BJ (cell line): ENCODE measurements at regions not wholly inside any gene's neighbourhood (a gene's known extent, or its start where the extent isn't known, plus 50 kb on each side); places are given as distances from the start of the nearest gene placed in this dataset.

Source experiments
- CTCF ChIA-PET: fragments of 350-600 bp; formaldehyde crosslinking; extraction: SDS; loops from one replicate; lab custom pipeline; 2021; ENCODE audit warnings: antibody characterized with exemption, inconsistent platforms; lab: Yijun Ruan, JAX
- POLR2A ChIA-PET: fragments of 300-600 bp; sonication (Branson Sonifier 250); formaldehyde crosslinking; extraction: SDS; loops from one replicate; lab custom pipeline; 2021; ENCODE audit warnings: antibody characterized with exemption; lab: Charles Lee
- DNase-seq: peaks from one replicate; pipeline ENCODE4 v3.0.0-alpha.2; 2011; ENCODE audit warnings: low read depth
- H3K27me3 ChIP-seq: 2 replicates; pipeline ENCODE4 v1.6.0; 2011; ENCODE audit warnings: low read length; ENCODE audit not compliant: control insufficient read depth, insufficient read depth
- H3K36me3 ChIP-seq: 2 replicates; pipeline ENCODE4 v1.5.1; 2011; ENCODE audit warnings: low read length; ENCODE audit not compliant: control insufficient read depth, insufficient read depth
- H3K4me3 ChIP-seq: 2 replicates; pipeline ENCODE4 v1.5.1; 2011; ENCODE audit warnings: low read depth, mild to moderate bottlenecking, control low read depth, low read length
- TF ChIP-seq, protein P1 (sequence below): IDR thresholded peaks from 2 replicates; pipeline ENCODE4 v1.5.1; 2011; ENCODE audit warnings: low read depth, mild to moderate bottlenecking, control low read depth, inconsistent platforms, low read length, moderate library complexity; ENCODE audit not compliant: insufficient read depth

DNA sequence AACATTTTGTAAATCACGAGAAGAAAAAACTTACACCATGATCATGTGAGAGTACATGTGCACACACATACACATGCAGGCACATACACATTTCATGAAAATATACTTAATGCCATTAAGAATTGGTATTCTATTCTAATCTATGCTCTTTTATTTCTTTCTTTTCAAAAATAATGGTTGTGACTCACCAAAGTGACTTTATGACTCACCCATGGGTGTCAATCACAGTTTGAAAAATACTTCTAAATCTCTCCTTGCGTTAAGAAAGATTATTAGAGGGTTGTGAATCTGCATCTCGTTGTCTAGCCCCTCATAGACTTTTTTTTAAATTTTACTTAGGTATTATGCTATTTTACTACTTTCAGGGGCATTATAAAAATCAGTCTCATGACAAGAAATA, 254.2 kb downstream of the TUSC7 start:
- ChIA-PET POLR2A (no interaction called here), CTCF (no interaction called here)
- Histone ChIP-seq H3K27me3 (no peaks in the 10 kb centered on the region), H3K36me3 (no peaks in the 10 kb centered on the region), H3K4me3 (no peak overlapping the region)
- TF ChIP-seq, protein P1, sequence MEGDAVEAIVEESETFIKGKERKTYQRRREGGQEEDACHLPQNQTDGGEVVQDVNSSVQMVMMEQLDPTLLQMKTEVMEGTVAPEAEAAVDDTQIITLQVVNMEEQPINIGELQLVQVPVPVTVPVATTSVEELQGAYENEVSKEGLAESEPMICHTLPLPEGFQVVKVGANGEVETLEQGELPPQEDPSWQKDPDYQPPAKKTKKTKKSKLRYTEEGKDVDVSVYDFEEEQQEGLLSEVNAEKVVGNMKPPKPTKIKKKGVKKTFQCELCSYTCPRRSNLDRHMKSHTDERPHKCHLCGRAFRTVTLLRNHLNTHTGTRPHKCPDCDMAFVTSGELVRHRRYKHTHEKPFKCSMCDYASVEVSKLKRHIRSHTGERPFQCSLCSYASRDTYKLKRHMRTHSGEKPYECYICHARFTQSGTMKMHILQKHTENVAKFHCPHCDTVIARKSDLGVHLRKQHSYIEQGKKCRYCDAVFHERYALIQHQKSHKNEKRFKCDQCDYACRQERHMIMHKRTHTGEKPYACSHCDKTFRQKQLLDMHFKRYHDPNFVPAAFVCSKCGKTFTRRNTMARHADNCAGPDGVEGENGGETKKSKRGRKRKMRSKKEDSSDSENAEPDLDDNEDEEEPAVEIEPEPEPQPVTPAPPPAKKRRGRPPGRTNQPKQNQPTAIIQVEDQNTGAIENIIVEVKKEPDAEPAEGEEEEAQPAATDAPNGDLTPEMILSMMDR = no peak
- DNase-seq = no peak

DNA sequence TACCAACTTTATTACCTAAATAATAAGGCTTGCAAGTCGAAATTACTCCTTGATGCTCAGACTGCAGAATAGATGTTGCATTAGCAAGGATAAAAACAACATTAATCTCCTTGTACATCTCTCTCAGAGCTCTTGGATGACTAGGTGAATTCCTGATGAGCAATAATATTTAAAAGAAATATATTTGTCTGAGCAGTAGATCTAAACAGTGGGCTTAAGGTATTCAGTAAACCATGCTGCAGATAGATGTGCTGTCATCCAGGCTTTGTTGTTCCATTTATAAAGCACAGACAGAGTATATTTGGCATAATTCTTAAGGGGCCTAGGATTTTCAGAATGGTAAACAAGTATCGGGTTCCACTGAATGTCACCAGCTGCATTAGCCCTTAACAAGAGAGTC, 257.1 kb downstream of the TUSC7 start:
- Histone ChIP-seq H3K27me3 (no peaks in the 10 kb centered on the region), H3K4me3 (no peak overlapping the region), H3K36me3 (no peaks in the 10 kb centered on the region)
- ChIA-PET POLR2A (interaction anchor here (0.6 kb wide), 1 partner anchor 651 kb away, joined by 3 read pairs; no protein-coding TSS in a partner anchor), CTCF (no interaction called here)
- TF ChIP-seq, protein P1 = no peak
- DNase-seq = no peak

DNA sequence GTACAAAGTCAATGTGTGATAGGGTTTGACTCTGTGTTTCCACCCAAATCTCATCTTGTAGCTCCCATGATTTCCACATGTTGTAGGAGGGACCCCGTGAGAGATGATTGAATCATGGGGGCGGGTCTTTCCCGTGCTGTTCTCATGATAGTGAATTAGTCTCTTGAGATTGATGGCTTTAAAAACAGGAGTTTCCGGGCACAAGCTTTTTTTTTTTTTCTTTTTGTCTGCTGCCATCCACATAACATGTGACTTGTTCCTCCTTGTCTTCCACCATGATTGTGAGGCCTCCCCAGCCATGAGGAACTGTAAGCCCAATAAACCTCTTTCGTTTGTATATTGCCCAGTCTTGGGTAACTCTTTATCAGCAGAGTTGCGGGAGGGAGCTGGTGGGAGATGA, 259.6 kb downstream of the TUSC7 start:
- ChIA-PET POLR2A (no interaction called here), CTCF (no interaction called here)

DNA sequence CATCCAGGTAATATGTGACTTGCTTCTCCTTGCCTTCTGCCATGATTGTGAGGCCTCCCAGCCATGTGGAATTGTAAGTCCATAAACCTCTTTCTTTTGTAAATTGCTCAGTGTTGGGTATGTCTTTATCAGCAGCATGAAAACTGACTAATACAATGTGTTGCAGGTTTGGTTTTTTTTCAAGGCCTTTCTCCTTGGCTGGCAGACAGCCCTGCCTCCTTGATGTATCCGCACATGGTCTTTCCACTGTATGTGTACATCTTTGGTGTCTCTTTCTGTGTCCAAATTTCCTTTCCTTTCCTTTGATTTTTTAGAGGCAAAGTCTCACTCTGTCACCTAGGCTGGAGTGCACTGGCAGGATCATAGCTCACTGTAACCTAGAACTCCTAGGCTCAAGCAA, 260.1 kb downstream of the TUSC7 start:
- DNase-seq = no peak
- H3K36me3 ChIP-seq = no peaks in the 10 kb centered on the region
- TF ChIP-seq, protein P1 = no peak
- no peak overlapping the region for H3K4me3 ChIP-seq
- no peaks in the 10 kb centered on the region for H3K27me3 ChIP-seq
- CTCF ChIA-PET = no interaction called here
- POLR2A ChIA-PET = no interaction called here

More for the DNA sequence above, 259.6 kb downstream of the TUSC7 start:
- Histone ChIP-seq H3K36me3 (no peaks in the 10 kb centered on the region), H3K27me3 (no peaks in the 10 kb centered on the region), H3K4me3 (no peak overlapping the region)
- no peak for DNase-seq
- TF ChIP-seq, protein P1 = no peak

DNA sequence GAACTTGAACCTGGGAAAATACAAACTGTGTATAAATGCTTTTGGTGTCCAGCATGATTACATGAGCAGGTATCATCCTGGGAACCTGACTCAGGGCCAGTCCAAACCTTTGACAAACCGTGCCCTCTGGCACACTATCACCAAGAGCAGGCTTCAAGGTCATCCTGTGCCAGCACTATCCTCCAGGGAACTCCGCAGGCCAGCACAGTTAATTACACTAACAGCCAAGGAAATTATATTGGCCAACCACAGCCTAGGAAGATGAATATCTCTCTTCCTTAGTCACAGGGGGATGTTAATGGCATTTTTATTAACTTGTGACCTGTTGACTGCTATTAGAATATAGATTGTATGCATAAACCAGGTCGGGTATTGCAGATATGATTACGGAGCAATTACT, 262.0 kb downstream of the TUSC7 start:
- POLR2A ChIA-PET = no interaction called here
- Histone ChIP-seq H3K27me3 (no peaks in the 10 kb centered on the region), H3K4me3 (no peak overlapping the region), H3K36me3 (no peaks in the 10 kb centered on the region)
- DNase-seq = no peak
- TF ChIP-seq, protein P1 = no peak
- CTCF ChIA-PET = no interaction called here
